COLO829 (cell line): ENCODE measurements at regions not wholly inside any gene's neighbourhood (a gene's known extent, or its start where the extent isn't known, plus 50 kb on each side); places are given as distances from the start of the nearest gene placed in this dataset.

ENCODE experiments used
- DNase-seq: peaks from one replicate; pipeline ENCODE4 v3.0.0; 2012; ENCODE audit warnings: low spot score

DNA sequence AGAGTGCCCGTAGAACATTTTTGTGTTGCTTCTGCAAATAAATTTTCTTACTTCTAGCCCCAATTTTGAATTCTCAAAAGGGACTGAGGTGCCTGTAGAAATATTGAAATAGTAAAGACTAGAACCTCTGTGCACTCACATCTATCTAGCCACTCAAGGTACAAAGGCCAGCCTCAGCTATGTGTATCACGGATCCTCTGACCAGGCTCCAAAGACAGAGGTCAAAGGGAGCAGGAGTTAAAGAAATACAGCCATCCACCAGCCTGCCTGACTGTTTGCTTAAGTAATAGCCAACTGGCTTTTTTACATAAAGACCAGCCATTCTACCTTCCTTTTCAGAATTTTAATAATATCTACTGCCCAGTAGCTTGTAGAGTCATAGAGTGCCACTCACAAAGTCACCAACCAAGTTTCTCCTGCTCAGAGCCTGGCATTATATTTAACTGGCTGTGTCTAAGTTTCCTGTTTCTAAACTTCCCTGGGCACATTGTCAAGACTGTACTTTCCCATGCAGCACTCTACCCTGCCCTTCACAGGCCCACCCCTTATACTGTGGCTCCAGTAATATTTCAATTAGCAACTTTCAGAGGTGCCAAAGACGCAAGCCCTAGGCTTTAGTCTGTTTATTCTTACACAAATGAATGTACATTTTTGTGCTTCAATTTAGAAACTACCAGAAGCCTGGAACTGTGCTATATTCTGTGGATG, 338.3 kb upstream of the NT5C1B start:
- DNase-seq, result no peak

GRCh38 chr2:18926631-18927524, 337.5 kb upstream of the NT5C1B start:
- DNase-seq, result no peak

DNA sequence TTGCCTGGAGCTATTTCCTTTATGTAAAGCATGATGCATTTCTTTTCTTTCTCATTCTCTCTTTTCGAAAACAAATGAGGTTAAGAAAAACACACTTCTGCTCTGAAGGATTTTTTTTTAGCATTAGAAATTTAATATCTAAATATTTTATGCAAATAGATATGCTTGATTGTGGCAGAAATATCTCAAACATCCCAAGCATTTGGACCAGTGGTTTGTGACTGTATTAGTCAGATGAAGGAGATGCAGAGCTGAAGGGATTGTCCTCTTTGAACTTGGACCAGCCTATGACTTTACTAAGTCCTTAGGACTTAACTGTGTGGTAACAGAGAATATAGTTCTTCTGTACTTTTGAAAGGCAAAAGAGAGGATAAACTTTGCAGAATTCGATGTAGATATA, 335.9 kb upstream of the NT5C1B start:
- no peak for DNase-seq

DNA sequence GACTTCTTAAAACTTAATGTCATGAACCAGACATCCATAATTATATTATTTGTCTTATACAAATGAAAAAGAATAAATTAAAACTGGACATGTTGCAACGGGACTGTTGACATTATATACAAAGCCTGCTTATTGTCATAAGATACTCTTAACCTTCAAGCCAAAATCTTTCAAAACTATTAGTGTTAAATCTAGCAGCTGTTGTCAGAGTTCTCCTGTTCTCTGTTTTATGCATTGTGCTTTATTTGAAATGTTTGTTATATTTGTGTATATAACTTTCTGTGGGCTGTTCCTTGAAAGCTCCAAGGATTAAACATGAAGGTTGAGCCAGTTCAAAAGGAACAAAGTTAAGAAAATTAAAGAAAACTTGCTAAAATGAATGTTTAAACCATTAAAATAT, 335.5 kb upstream of the NT5C1B start:
- DNase-seq, result no peak

- DNase-seq, result no peak
Observed at GRCh38 chr2:18924386-18924785, 335.0 kb upstream of the NT5C1B start.

DNA sequence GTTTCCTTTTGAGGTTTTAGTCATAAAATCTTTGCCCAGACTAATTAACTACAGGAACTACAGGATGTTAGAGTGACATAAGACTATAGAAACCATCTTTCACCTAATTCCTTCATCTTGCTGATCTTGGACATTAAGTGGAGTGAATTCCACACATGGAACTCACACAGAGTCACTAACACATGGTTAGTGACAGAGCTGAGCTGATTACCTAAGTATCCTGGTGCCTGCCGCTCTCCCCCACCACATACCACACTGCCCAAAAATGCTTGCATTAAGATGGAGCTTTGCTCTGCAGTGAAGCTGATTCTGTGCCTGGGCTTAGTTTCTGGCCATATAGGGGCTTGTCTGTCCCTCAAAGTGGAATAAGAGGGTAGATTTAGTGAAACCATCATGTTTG, 332.9 kb upstream of the NT5C1B start:
- DNase-seq, result no peak

GRCh38 chr2:18918280-18918679, 328.9 kb upstream of the NT5C1B start:
- no peak for DNase-seq

- DNase-seq, result no peak
Observed at GRCh38 chr2:18915227-18915626, 325.9 kb upstream of the NT5C1B start.

DNA sequence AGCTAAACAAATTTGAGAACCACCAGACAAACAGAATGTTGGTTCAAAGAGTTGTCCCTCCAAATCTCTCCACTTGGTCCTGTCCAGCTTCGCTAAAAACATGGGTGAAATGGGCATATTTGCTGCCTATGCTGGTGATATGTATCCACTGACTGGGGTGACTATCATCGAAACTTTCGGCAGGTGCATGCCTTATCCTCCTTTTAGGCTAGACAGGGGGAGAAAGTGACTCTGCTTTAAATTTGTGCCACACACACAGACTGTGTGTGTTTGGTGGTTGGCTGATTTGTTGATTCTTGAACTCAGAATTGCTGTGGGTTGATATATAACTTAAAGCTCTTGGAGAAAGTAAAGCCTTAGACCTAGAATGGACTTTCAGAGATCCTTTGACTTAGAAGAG, 324.1 kb upstream of the NT5C1B start:
- no peak for DNase-seq

GRCh38 chr2:18912225-18912888, 323.0 kb upstream of the NT5C1B start:
- no peak for DNase-seq

DNA sequence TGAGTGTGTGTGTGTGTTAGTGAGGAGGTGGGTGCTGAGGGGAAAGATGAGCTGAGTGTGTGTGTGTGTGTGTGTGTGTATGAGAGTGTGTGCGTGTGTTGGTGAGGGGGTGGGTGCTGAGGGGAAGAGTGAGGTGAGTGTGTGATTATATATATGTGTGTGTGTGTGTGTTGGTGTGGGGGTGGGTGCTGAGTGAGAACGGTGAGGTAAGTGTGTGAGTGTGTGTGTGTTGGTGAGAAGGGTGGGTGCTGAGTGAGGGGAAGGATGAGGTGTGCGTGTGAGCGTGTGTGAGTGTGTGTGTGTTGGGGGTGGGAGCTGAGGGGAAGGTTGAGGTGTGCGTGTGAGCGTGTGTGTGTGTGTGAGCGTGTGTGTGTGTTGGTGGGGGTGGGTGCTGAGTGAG, 322.0 kb upstream of the NT5C1B start:
- no peak for DNase-seq

DNA sequence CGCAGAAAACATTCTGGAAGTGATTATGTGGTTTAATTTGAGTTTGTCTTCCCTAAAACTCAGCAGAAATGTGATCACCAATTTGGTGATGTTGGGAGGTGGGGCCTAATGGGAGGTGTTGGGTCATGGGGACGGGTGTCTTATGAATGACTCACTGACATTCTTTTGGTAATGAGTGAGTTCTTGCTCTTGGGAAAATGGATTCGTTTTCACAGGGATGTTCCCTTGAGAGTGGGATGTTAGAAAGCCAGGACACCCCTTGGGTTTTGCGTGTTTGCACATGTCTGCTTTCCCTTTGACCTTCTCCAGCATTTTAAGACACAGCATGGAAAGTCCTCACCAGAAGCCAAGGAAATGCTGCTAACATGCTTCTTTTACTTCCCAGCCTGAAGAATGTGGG, 321.5 kb upstream of the NT5C1B start:
- DNase-seq, result no peak

DNA sequence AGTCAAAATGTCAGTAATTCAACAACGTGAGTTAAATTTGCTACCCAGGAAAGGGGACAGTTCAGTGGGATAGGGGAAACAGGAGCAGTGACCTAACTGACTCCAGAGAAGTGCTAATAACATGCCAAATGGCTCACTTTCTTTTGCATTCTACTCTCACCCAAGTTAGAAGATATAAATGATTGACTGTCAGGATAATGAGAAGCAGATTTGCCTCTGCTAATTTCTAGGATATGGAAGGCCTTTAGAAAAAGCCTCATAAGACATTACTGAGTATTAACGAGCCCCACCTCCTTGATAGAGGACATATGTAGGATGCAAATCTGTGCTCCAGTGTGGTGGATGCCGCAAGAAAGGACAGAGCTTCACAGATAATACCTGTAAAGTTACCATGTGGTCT, 318.6 kb upstream of the NT5C1B start:
- DNase-seq, result no peak

GRCh38 chr2:18907508-18907907, 318.1 kb upstream of the NT5C1B start:
- no peak for DNase-seq

GRCh38 chr2:18903750-18904149, 314.4 kb upstream of the NT5C1B start:
- DNase-seq, result no peak

GRCh38 chr2:18901242-18901641, 311.9 kb upstream of the NT5C1B start:
- DNase-seq, result no peak

DNA sequence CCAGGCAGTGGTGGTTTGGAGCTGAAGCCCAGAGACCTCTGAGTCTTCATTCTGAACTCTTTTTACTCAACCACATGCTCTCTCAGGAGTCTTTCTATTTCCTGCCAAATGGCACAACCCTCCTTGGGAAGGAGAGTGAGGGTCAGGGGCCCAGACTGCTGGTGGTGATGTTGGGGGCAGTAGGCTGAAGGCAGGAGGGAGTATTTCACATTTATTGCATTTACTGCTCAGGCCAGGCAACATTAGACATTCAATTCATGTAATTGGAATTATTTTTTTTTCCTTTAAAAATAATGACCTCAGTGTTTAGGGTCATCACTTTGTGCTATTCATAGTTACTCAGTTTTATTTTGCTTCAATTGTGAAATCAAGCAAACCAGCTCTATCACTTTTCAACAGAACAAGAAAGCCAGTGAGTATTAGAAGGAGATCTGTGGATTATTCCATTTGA, 311.3 kb upstream of the NT5C1B start:
- no peak for DNase-seq

- DNase-seq, result no peak
Observed at GRCh38 chr2:18899725-18900124, 310.4 kb upstream of the NT5C1B start.

GRCh38 chr2:18898271-18898670, 308.9 kb upstream of the NT5C1B start:
- DNase-seq, result no peak

DNA sequence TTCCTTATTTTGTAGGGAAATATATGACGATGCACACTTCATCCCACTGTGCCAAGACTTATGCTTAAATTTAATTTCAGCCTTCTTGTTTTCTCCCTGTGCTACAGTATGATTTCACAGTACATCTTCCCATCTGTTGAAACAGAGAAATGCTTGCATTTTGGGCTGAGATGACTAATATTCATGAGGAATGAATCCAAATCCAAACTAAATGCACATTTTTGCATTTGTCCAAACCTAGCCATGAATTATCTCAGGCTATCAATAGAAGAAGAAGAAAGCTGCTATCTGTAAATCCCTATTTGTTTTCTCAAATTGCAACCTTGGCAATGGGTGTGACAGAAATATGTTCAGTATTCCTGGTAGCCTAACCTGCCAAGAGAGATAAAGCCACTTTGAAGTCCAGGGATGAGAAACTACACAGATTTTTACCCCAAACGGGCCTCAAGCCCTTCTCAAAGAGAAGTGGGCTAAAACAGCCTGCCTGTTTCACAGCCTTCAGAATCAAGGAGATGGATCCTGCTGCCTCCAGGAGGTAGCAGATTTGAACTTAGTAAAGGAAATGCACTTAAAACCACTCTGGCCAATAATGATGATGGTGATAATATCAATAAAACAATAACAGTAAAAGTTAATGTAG, 306.9 kb upstream of the NT5C1B start:
- DNase-seq, result no peak

GRCh38 chr2:18891600-18892345, 302.4 kb upstream of the NT5C1B start:
- no peak for DNase-seq
